NCI-H774 (cell line): ENCODE measurements at regions not wholly inside any gene's neighbourhood (a gene's known extent, or its start where the extent isn't known, plus 50 kb on each side); places are given as distances from the start of the nearest gene placed in this dataset.

ENCODE experiments used
- DNase-seq: peaks from one replicate; lab custom pipeline; 2025; lab: John Stamatoyannopoulos, UW

- DNase-seq, result no peak
These were observed 127.6 kb upstream of the MID1 start for GRCh38 chrX:10747975-10748374.

- no peak for DNase-seq
These were observed 128.7 kb upstream of the MID1 start for GRCh38 chrX:10749113-10749512.

- DNase-seq, result no peak
These were observed 130.2 kb upstream of the MID1 start for GRCh38 chrX:10750581-10750980.

GRCh38 chrX:10753116-10753515, 132.7 kb upstream of the MID1 start:
- DNase-seq, result no peak

- DNase-seq, result no peak
These were observed 134.1 kb upstream of the MID1 start for GRCh38 chrX:10754445-10754844.

GRCh38 chrX:10755439-10756334, 135.3 kb upstream of the MID1 start:
- DNase-seq, result no peak

- no peak for DNase-seq
These were observed 136.1 kb upstream of the MID1 start for GRCh38 chrX:10756441-10756840.

GRCh38 chrX:10759141-10759799, 138.9 kb upstream of the MID1 start:
- DNase-seq, result no peak

GRCh38 chrX:10761447-10761846, 141.1 kb upstream of the MID1 start:
- no peak for DNase-seq

GRCh38 chrX:10769195-10769594, 148.8 kb upstream of the MID1 start:
- peak; percentile 42 for DNase-seq

- peak; percentile 19 for DNase-seq
These were observed 149.6 kb upstream of the MID1 start for GRCh38 chrX:10769696-10770619.

- DNase-seq, result no peak
These were observed 152.9 kb upstream of the MID1 start for GRCh38 chrX:10773318-10773717.

GRCh38 chrX:10781847-10782530, 161.6 kb upstream of the MID1 start:
- no peak for DNase-seq

- no peak for DNase-seq
These were observed 163.1 kb upstream of the MID1 start for GRCh38 chrX:10783451-10783995.

GRCh38 chrX:10787264-10787663, 166.9 kb upstream of the MID1 start:
- no peak for DNase-seq

GRCh38 chrX:10794203-10794630, 173.8 kb upstream of the MID1 start:
- no peak for DNase-seq

GRCh38 chrX:10795721-10796120, 175.3 kb upstream of the MID1 start:
- no peak for DNase-seq

GRCh38 chrX:10797466-10797865, 177.1 kb upstream of the MID1 start:
- no peak for DNase-seq

GRCh38 chrX:10798041-10798440, 177.7 kb upstream of the MID1 start:
- DNase-seq, result no peak

GRCh38 chrX:10800796-10801195, 180.4 kb upstream of the MID1 start:
- DNase-seq, result no peak

- DNase-seq, result no peak
These were observed 190.7 kb upstream of the MID1 start for GRCh38 chrX:10811111-10811510.
